HL-60 (cell line): ENCODE measurements at regions not wholly inside any gene's neighbourhood (a gene's known extent, or its start where the extent isn't known, plus 50 kb on each side); places are given as distances from the start of the nearest gene placed in this dataset.

ENCODE experiments used
- GABPA ChIP-seq: IDR thresholded peaks from 2 replicates; pipeline ENCODE4 v1.6.1; 2012; ENCODE audit warnings: low read depth
- POLR2AphosphoS5 ChIP-seq: IDR thresholded peaks from 2 replicates; pipeline ENCODE4 v1.6.1; 2012; ENCODE audit warnings: low read depth
- SPI1 ChIP-seq: IDR thresholded peaks from 2 replicates; pipeline ENCODE4 v1.6.1; 2012; ENCODE audit warnings: low read depth, mild to moderate bottlenecking, borderline replicate concordance
- TF ChIP-seq, protein P1 (sequence below): IDR thresholded peaks from 2 replicates; pipeline ENCODE4 v1.6.1; 2012; ENCODE audit warnings: low read depth; ENCODE audit not compliant: insufficient replicate concordance
- TF ChIP-seq, protein P2 (sequence below): IDR thresholded peaks from one replicate; pipeline ENCODE4 v1.5.1; 2011; ENCODE audit warnings: low read length, control low read depth, inconsistent platforms; ENCODE audit not compliant: insufficient read depth

DNA sequence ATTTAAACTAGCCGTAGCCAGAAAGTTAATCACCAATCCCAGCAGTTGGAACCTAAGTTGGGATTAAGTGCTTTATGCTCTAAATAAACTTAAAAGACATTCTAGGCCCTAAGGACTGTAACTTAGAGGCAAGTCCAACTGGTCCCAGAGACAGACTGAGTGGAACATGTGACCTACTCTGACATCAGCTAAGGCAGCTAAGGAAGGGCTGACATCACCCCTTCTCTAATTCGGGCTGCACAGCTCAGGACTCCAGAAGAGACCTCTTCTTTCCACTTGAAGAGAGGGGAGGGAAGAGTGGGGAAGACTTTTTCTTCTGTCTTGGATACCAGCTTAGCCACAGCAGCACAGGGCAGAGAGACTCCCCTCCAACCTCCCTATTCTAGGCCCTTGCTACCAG lies 565.2 kb downstream of the CDH8 start:
- TF ChIP-seq, protein P1, sequence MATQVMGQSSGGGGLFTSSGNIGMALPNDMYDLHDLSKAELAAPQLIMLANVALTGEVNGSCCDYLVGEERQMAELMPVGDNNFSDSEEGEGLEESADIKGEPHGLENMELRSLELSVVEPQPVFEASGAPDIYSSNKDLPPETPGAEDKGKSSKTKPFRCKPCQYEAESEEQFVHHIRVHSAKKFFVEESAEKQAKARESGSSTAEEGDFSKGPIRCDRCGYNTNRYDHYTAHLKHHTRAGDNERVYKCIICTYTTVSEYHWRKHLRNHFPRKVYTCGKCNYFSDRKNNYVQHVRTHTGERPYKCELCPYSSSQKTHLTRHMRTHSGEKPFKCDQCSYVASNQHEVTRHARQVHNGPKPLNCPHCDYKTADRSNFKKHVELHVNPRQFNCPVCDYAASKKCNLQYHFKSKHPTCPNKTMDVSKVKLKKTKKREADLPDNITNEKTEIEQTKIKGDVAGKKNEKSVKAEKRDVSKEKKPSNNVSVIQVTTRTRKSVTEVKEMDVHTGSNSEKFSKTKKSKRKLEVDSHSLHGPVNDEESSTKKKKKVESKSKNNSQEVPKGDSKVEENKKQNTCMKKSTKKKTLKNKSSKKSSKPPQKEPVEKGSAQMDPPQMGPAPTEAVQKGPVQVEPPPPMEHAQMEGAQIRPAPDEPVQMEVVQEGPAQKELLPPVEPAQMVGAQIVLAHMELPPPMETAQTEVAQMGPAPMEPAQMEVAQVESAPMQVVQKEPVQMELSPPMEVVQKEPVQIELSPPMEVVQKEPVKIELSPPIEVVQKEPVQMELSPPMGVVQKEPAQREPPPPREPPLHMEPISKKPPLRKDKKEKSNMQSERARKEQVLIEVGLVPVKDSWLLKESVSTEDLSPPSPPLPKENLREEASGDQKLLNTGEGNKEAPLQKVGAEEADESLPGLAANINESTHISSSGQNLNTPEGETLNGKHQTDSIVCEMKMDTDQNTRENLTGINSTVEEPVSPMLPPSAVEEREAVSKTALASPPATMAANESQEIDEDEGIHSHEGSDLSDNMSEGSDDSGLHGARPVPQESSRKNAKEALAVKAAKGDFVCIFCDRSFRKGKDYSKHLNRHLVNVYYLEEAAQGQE: no peak
- TF ChIP-seq, protein P2, sequence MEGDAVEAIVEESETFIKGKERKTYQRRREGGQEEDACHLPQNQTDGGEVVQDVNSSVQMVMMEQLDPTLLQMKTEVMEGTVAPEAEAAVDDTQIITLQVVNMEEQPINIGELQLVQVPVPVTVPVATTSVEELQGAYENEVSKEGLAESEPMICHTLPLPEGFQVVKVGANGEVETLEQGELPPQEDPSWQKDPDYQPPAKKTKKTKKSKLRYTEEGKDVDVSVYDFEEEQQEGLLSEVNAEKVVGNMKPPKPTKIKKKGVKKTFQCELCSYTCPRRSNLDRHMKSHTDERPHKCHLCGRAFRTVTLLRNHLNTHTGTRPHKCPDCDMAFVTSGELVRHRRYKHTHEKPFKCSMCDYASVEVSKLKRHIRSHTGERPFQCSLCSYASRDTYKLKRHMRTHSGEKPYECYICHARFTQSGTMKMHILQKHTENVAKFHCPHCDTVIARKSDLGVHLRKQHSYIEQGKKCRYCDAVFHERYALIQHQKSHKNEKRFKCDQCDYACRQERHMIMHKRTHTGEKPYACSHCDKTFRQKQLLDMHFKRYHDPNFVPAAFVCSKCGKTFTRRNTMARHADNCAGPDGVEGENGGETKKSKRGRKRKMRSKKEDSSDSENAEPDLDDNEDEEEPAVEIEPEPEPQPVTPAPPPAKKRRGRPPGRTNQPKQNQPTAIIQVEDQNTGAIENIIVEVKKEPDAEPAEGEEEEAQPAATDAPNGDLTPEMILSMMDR: no peak
- TF ChIP-seq POLR2AphosphoS5 (no peak), GABPA (no peak), SPI1 (no peak)
